Hematopoietic multipotent progenitor cell treated with erythropoietin and hydrocortisone succinate and interleukin-3 and kit ligand, for 6 days (in vitro differentiated cells): ENCODE measurements at regions not wholly inside any gene's neighbourhood (a gene's known extent, or its start where the extent isn't known, plus 50 kb on each side); places are given as distances from the start of the nearest gene placed in this dataset.

Experiments
- DNase-seq: peaks from one replicate; pipeline ENCODE4 v3.0.0-alpha.2; 2015

- no peak for DNase-seq
These were observed 215.6 kb upstream of the ADAMTS16 start for GRCh38 chr5:4924577-4924976.

DNA sequence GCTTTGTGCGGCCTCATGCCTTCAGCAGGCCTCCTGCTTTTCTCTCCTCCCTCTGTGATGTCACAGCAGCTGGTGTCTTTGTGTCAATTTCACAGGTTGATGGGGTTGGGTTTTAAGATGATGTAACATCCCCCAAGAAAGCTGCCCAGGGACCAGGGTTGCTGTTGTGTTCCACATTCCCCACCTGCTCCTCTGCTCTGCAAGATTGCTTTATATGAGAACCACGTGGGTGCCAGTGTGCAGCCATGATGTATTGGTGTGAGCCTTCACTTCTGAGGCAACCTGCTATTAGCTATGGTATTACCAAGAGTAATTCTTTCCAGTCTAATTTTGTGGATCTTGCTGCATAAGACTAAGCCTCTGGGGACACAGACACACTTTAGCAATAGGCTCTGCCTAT, 213.0 kb upstream of the ADAMTS16 start:
- DNase-seq = no peak

- no peak for DNase-seq
These were observed 211.7 kb upstream of the ADAMTS16 start for GRCh38 chr5:4928409-4928808.

- no peak for DNase-seq
These were observed 211.0 kb upstream of the ADAMTS16 start for GRCh38 chr5:4929092-4929655.

GRCh38 chr5:4939042-4939781, 200.9 kb upstream of the ADAMTS16 start:
- no peak for DNase-seq

DNA sequence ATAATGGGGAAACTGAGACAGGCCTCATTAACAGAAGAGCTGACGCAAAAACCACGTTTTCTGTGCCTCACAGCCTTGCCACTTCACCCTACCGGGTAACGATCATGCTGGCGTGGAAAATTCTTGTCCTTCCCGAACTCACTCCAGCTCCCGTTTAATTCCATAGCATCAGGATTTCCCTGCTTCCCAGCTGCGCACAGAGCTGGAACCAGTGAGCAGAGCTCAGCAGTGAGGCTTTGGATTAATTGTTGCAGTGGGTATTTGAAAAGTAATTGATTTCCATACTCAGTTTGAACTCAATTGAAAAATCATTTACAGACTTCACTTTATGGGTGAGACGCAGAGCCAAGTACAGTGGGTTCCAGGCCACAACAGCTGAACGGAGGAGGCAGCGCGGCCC, 199.0 kb upstream of the ADAMTS16 start:
- DNase-seq = no peak

DNA sequence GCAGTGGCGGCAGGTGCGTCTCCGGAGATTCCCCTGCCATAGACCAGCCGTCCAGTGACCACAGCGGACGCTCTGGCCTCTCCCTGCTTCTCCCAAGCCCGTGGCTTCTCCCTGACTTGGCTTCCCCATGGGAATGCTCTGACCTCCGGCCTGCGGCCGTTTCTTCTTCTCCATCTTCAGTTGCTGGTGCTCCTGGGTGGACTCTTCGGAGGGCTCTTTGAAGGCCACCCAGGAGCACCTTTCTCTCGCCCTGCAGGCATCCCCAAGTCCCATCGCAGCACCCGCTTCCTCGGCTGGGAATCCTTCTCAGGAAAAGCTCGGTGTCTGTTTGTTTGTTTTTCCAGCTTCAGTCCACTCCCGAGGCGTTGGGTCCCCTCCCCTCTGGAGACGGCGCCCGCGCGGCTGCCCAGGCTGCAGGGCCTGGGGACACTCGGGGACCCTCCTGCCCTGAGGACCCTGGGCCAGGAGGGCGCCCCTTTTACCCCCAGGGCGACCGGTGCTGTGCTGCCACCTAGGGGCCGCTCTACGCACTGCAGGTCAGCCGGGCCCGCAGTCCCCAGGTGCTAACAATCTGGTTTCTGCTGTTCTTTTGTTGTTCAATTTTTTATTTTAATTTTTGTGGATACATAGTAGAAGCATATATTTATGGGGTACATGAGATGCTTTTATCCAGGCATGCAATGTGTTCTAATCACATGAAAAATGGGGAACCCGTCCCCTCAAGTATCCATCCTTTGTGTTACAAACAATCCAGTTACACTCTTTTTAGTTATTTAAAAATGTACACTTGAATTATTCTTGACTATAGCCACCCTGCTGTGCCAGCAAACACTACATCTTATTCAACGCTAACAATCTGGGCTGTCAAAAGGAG, 197.9 kb upstream of the ADAMTS16 start:
- peak; percentile 8 for DNase-seq

GRCh38 chr5:4942831-4943178, 197.3 kb upstream of the ADAMTS16 start:
- no peak for DNase-seq

- DNase-seq = no peak
These were observed 194.8 kb upstream of the ADAMTS16 start for GRCh38 chr5:4945296-4945695.

- no peak for DNase-seq
These were observed 193.0 kb upstream of the ADAMTS16 start for GRCh38 chr5:4947106-4947505.

GRCh38 chr5:4947893-4948536, 192.1 kb upstream of the ADAMTS16 start:
- DNase-seq = no peak

GRCh38 chr5:4949108-4949507, 191.0 kb upstream of the ADAMTS16 start:
- no peak for DNase-seq

GRCh38 chr5:4953576-4953975, 186.6 kb upstream of the ADAMTS16 start:
- no peak for DNase-seq

- DNase-seq = no peak
These were observed 186.1 kb upstream of the ADAMTS16 start for GRCh38 chr5:4954048-4954447.

GRCh38 chr5:4963265-4963664, 176.9 kb upstream of the ADAMTS16 start:
- DNase-seq = no peak

GRCh38 chr5:4969351-4969750, 170.8 kb upstream of the ADAMTS16 start:
- DNase-seq = no peak

- no peak for DNase-seq
These were observed 170.0 kb upstream of the ADAMTS16 start for GRCh38 chr5:4970171-4970570.

DNA sequence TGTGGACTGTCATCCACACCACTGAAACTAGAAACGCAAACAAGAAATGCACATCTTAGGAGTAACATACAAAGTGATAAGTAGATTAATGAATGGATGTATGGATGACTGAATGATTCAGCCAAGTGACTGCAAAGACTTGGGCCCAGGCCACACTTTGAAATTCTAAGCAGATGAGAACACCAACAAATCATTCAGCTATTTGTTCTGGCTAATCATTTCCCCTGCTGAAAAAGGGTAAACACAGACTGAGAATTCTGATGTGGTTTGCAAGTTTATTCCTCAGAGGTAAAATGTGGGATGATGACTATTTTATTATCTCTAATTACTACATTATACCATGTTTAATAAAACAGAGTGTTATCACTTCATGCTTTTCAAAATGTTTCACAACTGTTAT, 163.2 kb upstream of the ADAMTS16 start:
- no peak for DNase-seq

DNA sequence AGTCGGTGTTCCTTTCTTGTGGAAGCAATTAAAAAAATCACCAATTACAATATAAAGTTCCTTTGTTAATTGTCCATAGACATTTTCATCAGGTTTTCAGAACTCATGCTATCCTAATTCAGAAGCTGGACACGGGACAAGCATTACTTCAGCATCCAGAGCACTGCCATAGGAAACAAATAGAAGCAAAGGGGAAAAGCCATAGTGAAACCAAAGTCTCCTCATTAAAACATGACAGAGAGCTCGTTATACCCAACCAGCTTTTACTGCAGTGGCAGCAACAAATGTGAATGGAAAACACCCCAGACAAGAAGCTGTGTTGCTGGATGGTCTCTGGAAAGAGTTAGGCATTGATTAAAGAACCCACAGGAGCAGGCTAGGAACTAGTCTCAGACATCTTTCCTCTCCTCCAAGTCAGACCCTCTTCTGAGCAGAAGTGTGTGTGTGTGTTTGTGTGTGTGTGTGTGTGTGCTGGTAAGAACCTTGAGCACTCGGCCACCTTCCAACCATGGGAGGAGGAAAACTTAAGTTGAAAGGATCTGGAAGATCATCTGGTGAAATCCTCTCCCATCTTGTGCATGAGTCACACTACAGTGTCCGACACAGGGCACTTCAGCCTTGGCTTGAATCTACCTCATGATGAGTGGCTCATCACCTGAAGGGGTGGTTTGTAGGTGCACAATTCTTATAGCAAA, 162.6 kb upstream of the ADAMTS16 start:
- no peak for DNase-seq

DNA sequence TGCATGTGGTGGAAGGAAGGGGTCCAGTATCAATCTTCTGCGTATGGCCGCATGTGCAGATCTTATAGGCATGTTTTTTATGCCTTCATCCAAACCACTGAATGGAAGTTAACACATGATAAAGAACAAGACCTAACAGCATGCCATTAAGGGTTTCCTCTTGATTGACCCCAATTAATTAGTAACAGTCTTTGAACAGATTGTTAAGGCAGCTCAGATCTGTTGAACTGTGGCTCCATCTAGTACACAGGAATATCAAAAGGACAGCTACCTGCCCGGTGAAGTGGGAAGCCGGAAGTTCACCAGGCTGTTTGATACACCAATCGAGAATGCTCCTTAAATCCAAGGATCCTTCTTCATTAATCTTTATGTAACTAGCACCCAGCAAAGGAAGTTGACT, 159.9 kb upstream of the ADAMTS16 start:
- no peak for DNase-seq

DNA sequence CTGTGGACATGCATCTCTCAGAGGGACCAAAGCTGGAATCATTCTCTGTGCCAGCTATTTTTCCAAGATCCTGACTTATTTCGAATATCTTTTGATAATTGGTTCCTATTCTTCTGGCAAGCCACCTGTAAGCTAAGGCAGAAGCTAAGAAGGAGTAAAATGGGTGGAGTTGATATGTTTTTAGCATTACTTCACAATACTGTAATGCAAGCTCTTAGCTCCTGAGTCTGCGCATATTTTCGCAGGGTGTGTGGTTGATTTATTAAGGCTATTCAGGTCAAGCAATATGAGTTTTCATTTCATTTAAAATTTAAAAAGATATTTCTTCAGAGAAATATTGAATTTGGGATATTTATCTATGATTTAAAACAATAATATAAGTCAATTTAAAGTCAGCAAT, 158.5 kb upstream of the ADAMTS16 start:
- DNase-seq = no peak

- no peak for DNase-seq
These were observed 156.4 kb upstream of the ADAMTS16 start for GRCh38 chr5:4983701-4984100.

DNA sequence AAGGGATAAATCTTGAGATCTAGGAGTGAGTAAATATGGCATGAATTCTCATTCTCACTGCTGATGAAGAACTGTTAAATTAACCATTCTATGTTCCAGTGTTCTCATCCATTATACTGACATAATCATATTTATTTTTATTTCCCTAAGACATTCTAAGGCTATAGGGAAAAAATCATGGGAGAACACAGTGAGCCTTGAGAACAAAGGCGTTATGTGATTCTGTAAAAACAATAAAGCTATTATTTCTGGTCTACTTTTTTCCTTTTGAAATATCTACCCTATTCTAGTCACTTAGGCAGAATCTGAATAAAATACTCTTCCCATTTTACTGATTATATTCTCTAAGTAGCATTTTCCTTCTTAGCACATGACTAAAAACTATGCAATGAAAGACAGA, 155.7 kb upstream of the ADAMTS16 start:
- no peak for DNase-seq
